ENCODE measurements at regions not wholly inside any gene's neighbourhood (a gene's known extent, or its start where the extent isn't known, plus 50 kb on each side); places are given as distances from the start of the nearest gene placed in this dataset.
"Not testable (repeated sequence)": the region's sequence is repeated elsewhere in the genome, so short reads cannot be mapped to it uniquely, and the experiment has no call there.

GRCh38 chr3:176412771-176413170, 784.5 kb downstream of the TBL1XR1 start:
- no peak for DNase-seq

GRCh38 chr3:176403531-176403930, 793.8 kb downstream of the TBL1XR1 start:
- DNase-seq = no peak

GRCh38 chr3:176401211-176401610, 796.1 kb downstream of the TBL1XR1 start:
- no peak for DNase-seq

GRCh38 chr3:176399193-176399592, 798.1 kb downstream of the TBL1XR1 start:
- DNase-seq = no peak

- DNase-seq = no peak
These were observed 802.0 kb downstream of the TBL1XR1 start for GRCh38 chr3:176395240-176395639.

- DNase-seq = no peak
These were observed 818.5 kb downstream of the TBL1XR1 start for GRCh38 chr3:176378789-176379188.

GRCh38 chr3:176376531-176376930, 820.8 kb downstream of the TBL1XR1 start:
- DNase-seq = no peak

- no peak for DNase-seq
These were observed 821.8 kb downstream of the TBL1XR1 start for GRCh38 chr3:176375519-176375918.

GRCh38 chr3:176362191-176362731, 835.0 kb downstream of the TBL1XR1 start:
- no peak for DNase-seq

GRCh38 chr3:176359211-176359610, 838.1 kb downstream of the TBL1XR1 start:
- DNase-seq = no peak

GRCh38 chr3:176357891-176358290, 839.4 kb downstream of the TBL1XR1 start:
- no peak for DNase-seq

- DNase-seq = no peak
These were observed 842.4 kb downstream of the TBL1XR1 start for GRCh38 chr3:176354843-176355242.

GRCh38 chr3:176352716-176353334, 844.5 kb downstream of the TBL1XR1 start:
- no peak for DNase-seq

GRCh38 chr3:176351408-176351807, 845.9 kb downstream of the TBL1XR1 start:
- DNase-seq = no peak

GRCh38 chr3:176349706-176350105, 847.6 kb downstream of the TBL1XR1 start:
- no peak for DNase-seq

GRCh38 chr3:176347424-176348146, 849.7 kb downstream of the TBL1XR1 start:
- DNase-seq = no peak

GRCh38 chr3:176341963-176342362, 855.3 kb downstream of the TBL1XR1 start:
- DNase-seq = no peak

- DNase-seq = no peak
These were observed 868.6 kb downstream of the TBL1XR1 start for GRCh38 chr3:176328666-176329065.

- no peak for DNase-seq
These were observed 869.1 kb downstream of the TBL1XR1 start for GRCh38 chr3:176328198-176328597.

GRCh38 chr3:176326894-176327490, 870.3 kb downstream of the TBL1XR1 start:
- not testable (repeated sequence) for DNase-seq

- DNase-seq = not testable (repeated sequence)
These were observed 875.8 kb downstream of the TBL1XR1 start for GRCh38 chr3:176321532-176321931.

- no peak for DNase-seq
These were observed 876.2 kb downstream of the TBL1XR1 start for GRCh38 chr3:176321099-176321498.

GRCh38 chr3:176313426-176313825, 883.9 kb downstream of the TBL1XR1 start:
- DNase-seq = no peak

GRCh38 chr3:176310641-176311040, 886.6 kb downstream of the TBL1XR1 start:
- DNase-seq = no peak
